Osteocyte (in vitro differentiated cells): ENCODE measurements at regions not wholly inside any gene's neighbourhood (a gene's known extent, or its start where the extent isn't known, plus 50 kb on each side); places are given as distances from the start of the nearest gene placed in this dataset.

Source experiments
- DNase-seq: peaks from one replicate; pipeline ENCODE4 v3.0.0; 2021; ENCODE audit warnings: mixed read lengths; ENCODE audit not compliant: unreplicated experiment; ENCODE audit errors: extremely low spot score
- H3K27ac Mint-ChIP-seq: one replicate; pipeline ENCODE4 v1.8.0; 2021; ENCODE audit warnings: mild to moderate bottlenecking, mixed read lengths; ENCODE audit not compliant: unreplicated experiment
- H3K27me3 Mint-ChIP-seq: one replicate; pipeline ENCODE4 v1.8.0; 2021; ENCODE audit warnings: mixed read lengths; ENCODE audit not compliant: unreplicated experiment
- H3K36me3 Mint-ChIP-seq: one replicate; pipeline ENCODE4 v1.8.0; 2021; ENCODE audit warnings: mixed read lengths; ENCODE audit not compliant: unreplicated experiment
- H3K4me1 Mint-ChIP-seq: one replicate; pipeline ENCODE4 v1.8.0; 2021; ENCODE audit warnings: mixed read lengths; ENCODE audit not compliant: unreplicated experiment
- H3K4me3 Mint-ChIP-seq: one replicate; pipeline ENCODE4 v1.8.0; 2021; ENCODE audit warnings: mild to moderate bottlenecking, moderate library complexity, mixed read lengths; ENCODE audit not compliant: unreplicated experiment
- H3K9me3 Mint-ChIP-seq: one replicate; pipeline ENCODE4 v1.8.0; 2021; ENCODE audit warnings: mixed read lengths; ENCODE audit not compliant: unreplicated experiment
- CTCF ChIP-seq: fragments of 200-600 bp; sonication (generic); IDR thresholded peaks from 2 replicates; pipeline ENCODE4 v1.5.0; 2021; ENCODE audit warnings: antibody characterized with exemption, mild to moderate bottlenecking, moderate library complexity

DNA sequence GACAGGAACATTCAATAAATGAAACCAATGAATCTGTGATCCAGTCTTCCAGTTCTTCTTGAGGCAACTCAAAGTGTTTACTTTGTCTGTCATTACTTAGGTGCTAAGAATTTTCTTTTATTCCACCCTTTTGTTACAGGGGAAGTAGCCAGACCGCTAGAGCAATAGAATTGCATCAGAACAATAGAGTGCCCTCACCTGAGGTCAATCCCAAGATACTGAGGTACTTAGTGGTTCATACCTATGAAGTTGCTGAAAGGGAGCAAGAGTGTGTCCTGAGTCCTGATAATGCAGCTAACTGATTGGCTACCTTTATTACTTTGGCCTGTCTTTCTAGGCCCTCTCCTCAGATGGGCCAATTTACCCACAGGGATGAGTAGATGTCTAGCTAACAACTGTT, 359.4 kb upstream of the KCNH7 start:
- H3K4me1 Mint-ChIP-seq = no peaks in the 10 kb centered on the region
- H3K27ac Mint-ChIP-seq = no peak overlapping the region
- no peaks in the 10 kb centered on the region for H3K9me3 Mint-ChIP-seq
- TF ChIP-seq CTCF = no peak
- H3K36me3 Mint-ChIP-seq = peaks cover 5% of the 10 kb centered on the region
- H3K27me3 Mint-ChIP-seq = no peaks in the 10 kb centered on the region
- H3K4me3 Mint-ChIP-seq = no peak overlapping the region
- DNase-seq = no peak

- DNase-seq = no peak
- H3K4me1 Mint-ChIP-seq = peaks cover 4% of the 10 kb centered on the region
- no peaks in the 10 kb centered on the region for H3K27me3 Mint-ChIP-seq
- no peak overlapping the region for H3K4me3 Mint-ChIP-seq
- peaks cover 2% of the 10 kb centered on the region for H3K36me3 Mint-ChIP-seq
- no peak overlapping the region for H3K27ac Mint-ChIP-seq
- TF ChIP-seq CTCF = peak; percentile 81
- H3K9me3 Mint-ChIP-seq = no peaks in the 10 kb centered on the region
These were observed 352.8 kb upstream of the KCNH7 start for GRCh38 chr2:163191372-163191771.

GRCh38 chr2:163187995-163188655, 349.6 kb upstream of the KCNH7 start:
- H3K4me3 Mint-ChIP-seq = no peak overlapping the region
- H3K27ac Mint-ChIP-seq = no peak overlapping the region
- no peak for TF ChIP-seq CTCF
- H3K4me1 Mint-ChIP-seq = peaks cover 12% of the 10 kb centered on the region
- H3K27me3 Mint-ChIP-seq = no peaks in the 10 kb centered on the region
- no peaks in the 10 kb centered on the region for H3K9me3 Mint-ChIP-seq
- no peaks in the 10 kb centered on the region for H3K36me3 Mint-ChIP-seq
- DNase-seq = no peak

DNA sequence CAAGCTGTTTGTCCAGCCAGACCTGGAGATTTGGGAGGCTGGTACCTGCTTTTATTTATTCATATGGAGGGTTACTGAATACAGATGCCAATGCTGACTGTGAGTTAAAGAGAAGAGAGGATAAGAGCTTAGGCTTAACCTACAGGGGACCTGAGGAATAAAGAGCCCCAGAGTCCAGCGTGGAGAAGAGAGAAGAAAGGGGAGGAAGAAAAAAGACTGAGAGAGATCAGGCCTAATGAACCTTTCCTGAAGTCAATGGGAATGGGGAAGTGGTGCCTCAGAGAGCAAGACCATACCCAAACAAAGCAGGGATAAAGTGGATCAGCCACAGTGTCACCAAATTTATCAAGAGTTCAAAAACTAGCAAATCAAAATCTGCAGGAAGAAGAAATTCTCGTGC, 348.6 kb upstream of the KCNH7 start:
- no peaks in the 10 kb centered on the region for H3K36me3 Mint-ChIP-seq
- peaks cover 12% of the 10 kb centered on the region for H3K4me1 Mint-ChIP-seq
- no peak overlapping the region for H3K4me3 Mint-ChIP-seq
- no peak for TF ChIP-seq CTCF
- H3K9me3 Mint-ChIP-seq = no peaks in the 10 kb centered on the region
- H3K27me3 Mint-ChIP-seq = no peaks in the 10 kb centered on the region
- no peak for DNase-seq
- H3K27ac Mint-ChIP-seq = no peak overlapping the region

DNA sequence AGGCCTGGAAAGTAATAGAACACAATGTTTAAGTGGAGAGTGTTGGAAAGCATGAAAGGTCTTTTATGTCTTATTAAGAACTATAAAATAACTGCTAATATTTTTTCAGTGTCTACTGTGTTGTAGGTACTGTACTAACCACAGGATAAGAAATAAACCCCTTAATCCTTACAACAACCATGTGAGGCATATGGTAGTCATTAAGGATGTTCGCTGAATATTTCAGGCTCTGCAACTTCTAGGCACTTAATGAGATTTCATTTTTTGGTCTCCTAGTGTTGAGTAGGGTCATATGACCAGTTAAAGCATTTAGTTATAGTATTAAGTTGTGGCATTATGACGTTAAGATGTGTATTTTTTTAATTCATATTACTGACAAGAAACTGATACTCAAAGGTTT, 346.6 kb upstream of the KCNH7 start:
- Mint-ChIP-seq H3K36me3 (no peaks in the 10 kb centered on the region), H3K27ac (no peak overlapping the region), H3K27me3 (no peaks in the 10 kb centered on the region), H3K4me3 (no peak overlapping the region), H3K4me1 (peaks cover 12% of the 10 kb centered on the region), H3K9me3 (no peaks in the 10 kb centered on the region)
- no peak for DNase-seq
- no peak for TF ChIP-seq CTCF
